Erythroblast (primary cell): ENCODE measurements at regions not wholly inside any gene's neighbourhood (a gene's known extent, or its start where the extent isn't known, plus 50 kb on each side); places are given as distances from the start of the nearest gene placed in this dataset.
"Not testable (repeated sequence)": the region's sequence is repeated elsewhere in the genome, so short reads cannot be mapped to it uniquely, and the experiment has no call there.

Experiments
- DNase-seq, 2 experiments: peaks; one replicate each; lab custom pipeline; 2025; lab: John Stamatoyannopoulos, UW
- GATA1 ChIP-seq: IDR thresholded peaks from 2 replicates; pipeline ENCODE4 v1.6.1; 2011; ENCODE audit warnings: low read depth, mild to moderate bottlenecking, control low read depth, low read length, moderate library complexity
- POLR2A ChIP-seq: IDR thresholded peaks from 2 replicates; pipeline ENCODE4 v1.6.1; 2011; ENCODE audit warnings: mild to moderate bottlenecking, low read length

DNA sequence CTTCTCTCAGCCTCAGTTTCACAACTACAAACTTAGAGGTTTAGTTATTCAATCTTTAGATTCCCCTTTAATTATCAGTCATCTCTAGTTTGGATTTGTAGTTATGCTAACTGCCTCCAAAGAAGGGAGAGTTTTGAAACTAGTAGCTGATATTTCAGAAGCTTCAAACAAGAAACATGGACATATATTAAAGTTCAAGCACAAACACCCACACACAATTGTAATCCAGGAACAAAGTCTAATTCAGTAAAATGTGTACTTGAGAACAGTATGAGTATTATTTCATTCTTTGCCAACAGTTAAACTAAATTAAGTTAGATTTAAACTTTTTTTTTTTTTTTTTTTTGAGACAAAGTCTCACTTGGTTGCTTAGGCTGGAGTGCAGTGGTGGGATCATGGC is 71.2 kb upstream of the ABCA1 start:
- TF ChIP-seq POLR2A (no peak), GATA1 (no peak)
- DNase-seq = no peak

DNA sequence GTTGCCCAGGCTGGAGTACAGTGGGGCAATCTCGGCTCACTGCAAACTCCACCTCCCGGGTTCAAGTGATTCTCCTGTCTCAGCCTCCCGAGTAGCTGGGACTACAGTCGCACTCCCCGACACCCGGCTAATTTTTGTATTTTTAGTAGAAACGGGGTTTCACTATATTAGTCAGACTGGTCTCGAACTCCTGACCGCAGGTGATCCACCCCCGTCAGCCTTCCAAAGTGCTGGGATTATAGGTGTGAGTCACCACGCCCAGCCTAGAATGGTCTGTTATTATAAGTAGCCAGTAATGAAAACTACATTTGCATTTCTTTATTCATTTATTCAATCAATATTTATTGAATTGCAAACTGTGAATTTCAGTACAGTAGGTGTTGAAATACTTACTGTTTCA is 72.6 kb upstream of the ABCA1 start:
- DNase-seq = not testable (repeated sequence)

DNA sequence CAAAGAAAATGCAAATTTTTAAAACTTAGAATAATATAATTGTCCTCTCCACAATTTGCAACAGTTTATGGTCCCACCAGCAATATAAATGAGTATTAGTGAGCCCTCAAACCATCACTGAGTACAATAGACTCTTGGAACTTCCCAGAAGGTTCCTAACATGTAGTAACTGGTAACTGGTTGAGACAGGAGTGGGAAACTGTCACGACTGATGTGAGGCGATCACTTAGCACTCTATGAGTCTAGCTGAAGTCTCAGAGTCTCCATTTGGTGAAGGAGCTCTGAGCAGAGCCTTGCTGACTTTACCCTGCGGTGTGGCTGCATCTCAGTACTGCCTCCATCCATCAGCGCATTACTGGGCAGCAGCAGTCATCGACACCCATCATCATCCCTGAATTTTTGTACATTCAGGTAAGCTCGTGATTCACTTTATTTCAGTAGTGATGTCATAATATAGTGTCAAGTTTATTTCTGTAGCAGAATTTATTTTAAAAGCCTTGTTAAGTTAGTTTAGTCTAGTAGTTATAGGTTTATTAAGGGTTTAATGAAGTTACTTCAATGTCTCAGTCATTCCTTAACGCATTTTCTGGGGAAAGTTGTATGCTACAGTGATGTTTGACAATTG is 76.6 kb upstream of the ABCA1 start:
- DNase-seq = no peak

DNA sequence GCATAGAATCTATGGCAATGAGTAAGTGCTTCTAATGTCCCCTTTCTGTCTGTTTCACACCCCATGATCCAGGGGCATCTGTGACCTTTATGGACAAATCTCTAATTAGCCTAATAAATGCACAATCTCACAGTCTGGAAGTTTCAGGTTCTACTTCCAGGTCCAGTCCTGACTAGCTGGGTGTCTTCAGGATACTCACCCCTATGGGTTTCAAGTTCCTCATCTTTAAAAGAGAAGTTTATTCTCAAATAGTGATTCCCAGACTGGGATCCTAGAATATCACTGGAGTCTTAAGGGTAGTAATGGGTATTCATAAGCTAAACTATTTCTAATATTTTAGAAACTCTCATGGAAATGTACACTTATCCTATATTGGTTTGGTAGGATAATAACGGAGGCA is 77.2 kb upstream of the ABCA1 start:
- TF ChIP-seq POLR2A (no peak), GATA1 (no peak)
- no peak for DNase-seq

More for the DNA sequence above, 76.6 kb upstream of the ABCA1 start:
- TF ChIP-seq GATA1 (no peak), POLR2A (no peak)

DNA sequence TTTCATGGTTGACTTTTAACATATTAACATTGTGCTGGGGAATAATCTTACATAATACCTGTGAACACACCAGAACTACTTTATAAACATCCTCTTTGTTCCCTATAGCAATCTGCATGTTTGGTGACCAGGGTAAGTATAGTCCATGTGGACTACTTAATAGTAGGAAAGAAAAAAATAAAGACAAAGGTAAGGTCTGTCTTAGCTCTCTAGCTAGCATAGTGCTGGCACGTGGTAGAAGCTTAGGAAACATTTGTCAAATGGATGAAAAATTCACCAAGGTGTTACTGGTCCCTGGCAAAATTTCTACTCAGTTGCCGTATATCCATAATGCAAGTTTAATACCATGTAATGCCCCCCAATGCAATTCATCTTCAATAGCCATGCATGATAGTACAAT is 78.6 kb upstream of the ABCA1 start:
- no peak for TF ChIP-seq GATA1
- TF ChIP-seq POLR2A = no peak
- no peak for DNase-seq

DNA sequence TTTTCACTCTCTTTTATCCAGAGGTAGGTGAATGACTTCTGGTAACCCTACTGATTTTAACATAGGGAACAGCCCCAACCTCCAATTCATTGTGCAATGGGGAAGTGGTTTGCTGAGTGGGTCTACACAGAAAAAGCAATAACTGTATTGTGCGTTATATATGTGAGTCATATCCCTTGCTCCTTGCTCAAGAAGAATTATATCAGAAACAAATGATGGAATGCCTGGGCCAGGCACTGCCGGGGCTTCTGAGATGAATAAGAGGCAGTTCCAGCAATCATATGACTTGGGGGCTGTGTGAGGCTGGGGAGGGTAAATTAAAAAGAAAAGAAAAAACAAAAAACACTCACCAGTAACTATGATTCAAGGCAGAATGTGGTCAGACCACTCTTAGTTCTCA is 79.2 kb upstream of the ABCA1 start:
- TF ChIP-seq GATA1 (no peak), POLR2A (no peak)
- no peak for DNase-seq

- DNase-seq = not testable (repeated sequence)
Measured at GRCh38 chr9:105010089-105010488, 82.1 kb upstream of the ABCA1 start.

DNA sequence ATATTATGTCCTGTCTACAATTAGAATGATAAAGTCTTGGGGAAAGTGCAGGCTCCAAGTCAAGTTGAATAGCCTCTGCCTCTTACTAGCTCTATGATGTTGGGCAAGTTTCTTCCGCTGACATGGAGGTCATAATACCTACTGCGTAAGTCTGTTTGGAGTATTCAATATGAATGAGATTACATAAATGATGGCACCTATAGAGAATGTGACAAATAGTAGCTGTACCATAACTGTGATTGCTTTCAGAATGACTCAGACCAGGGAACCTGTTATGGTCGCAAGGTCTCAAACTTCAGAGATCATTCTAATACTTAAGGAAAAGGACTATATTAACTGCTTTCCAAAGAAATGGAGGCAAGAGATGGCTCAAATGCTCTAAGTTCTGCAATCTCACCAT is 94.0 kb upstream of the ABCA1 start:
- no peak for TF ChIP-seq POLR2A
- no peak for TF ChIP-seq GATA1
- no peak for DNase-seq

GRCh38 chr9:105022545-105022944 is 94.6 kb upstream of the ABCA1 start:
- not testable (repeated sequence) for DNase-seq

- DNase-seq = peak in 1 of 2 experiments; percentile 11
- TF ChIP-seq POLR2A = no peak
- TF ChIP-seq GATA1 = no peak
Measured at GRCh38 chr9:105023788-105024187, 95.8 kb upstream of the ABCA1 start.

DNA sequence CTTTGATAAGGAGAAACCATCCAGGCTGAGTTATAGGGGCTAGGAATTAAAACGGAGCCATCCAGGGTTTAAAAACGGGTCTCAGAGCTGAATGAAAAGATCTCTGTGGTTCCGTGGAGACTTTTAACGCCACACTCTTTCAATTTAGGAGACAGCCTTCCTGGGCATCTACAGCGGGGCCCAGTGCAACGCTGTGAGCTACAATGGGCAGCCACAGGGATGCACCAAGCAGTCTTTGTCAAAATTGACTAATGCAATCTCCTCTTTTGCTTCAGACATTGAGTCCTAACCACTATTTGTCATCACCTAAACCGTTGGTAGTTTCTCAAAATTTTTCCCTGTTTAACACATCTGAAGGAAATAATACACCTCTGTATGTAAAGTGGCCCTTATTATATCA is 96.6 kb upstream of the ABCA1 start:
- DNase-seq = no peak
- TF ChIP-seq POLR2A (no peak), GATA1 (no peak)

DNA sequence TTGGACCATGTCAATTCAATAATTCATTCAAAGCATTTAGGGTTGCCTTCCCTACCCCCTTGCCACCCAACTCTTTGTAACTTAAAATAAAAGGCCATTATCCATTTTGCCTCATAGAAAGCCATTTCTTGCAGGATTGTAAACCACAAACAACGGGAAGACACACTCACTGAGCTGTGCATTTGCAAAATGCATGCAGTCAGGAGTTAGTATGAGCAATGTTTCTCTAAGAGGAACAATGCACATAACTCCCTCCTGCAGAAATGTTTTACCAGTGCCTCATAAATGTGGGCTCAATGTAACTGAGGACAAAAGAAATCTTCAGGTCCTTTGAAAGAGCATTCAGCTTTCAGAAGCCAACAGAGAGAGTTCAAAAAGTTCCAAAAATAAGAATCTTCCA is 98.5 kb upstream of the ABCA1 start:
- TF ChIP-seq GATA1 (no peak), POLR2A (no peak)
- no peak for DNase-seq

- DNase-seq = no peak
Measured at GRCh38 chr9:105027084-105027483, 99.1 kb upstream of the ABCA1 start.

DNA sequence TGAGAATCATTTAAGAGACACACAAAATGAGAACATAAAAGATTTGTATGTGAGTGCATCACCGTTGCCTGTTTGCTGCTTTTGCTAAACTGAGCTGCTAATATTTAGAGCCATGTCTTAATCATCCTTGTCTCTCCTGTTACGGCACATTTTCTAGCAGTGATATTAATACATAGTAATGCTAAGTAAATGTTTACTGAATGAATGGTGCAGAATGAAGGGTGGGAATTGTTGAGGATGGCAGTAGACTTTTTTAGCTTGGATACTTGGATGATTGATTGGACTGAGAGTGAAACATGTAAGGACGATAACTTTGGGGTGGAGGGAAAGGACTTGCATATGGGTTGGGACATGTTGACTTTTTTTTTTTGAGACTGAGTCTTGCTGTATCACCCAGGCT is 102.3 kb upstream of the ABCA1 start:
- TF ChIP-seq GATA1 = no peak
- TF ChIP-seq POLR2A = no peak
- DNase-seq = no peak

More at GRCh38 chr9:105027084-105027483, 99.1 kb upstream of the ABCA1 start:
- TF ChIP-seq POLR2A (no peak), GATA1 (no peak)

DNA sequence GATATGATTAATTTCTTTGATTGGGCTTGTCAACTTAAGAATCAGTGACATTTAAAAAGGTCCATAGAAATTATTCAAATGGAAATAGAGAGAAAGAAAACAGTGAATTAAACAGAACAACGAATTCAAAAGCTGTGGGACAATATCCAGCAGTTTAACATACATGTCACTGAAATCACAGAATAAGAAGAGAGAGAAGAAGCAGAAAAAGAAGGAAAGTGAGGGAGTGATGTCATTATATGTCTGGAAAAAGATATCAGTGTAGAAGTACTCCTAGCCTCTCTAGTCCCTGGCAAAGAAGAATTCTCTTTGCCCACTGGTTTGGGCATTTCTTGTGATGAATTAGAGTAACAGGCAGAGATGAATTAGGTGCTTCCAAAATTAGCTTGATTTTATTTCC is 109.2 kb upstream of the ABCA1 start:
- TF ChIP-seq POLR2A (no peak), GATA1 (no peak)
- DNase-seq = no peak

DNA sequence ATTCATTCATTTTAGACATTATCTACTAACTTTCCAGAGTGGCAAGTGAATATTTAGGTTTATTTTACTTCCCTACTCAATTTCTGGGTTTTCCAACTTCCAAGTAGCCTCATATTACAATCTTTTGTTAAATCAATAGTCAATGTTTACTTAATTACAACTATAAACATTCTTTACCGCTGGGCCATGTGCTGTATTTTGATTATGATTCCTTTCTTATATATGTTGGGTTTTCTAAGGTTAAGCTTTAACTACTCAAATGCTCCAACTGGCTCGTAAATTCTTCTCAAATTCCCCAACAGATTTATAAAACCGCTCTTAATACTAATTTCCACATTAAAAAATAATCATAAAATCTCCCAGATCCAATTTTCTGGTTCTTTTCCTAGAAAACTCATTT is 110.1 kb upstream of the ABCA1 start:
- no peak for TF ChIP-seq GATA1
- TF ChIP-seq POLR2A = no peak
- no peak for DNase-seq
